WTC11 (cell line): ENCODE measurements at regions not wholly inside any gene's neighbourhood (a gene's known extent, or its start where the extent isn't known, plus 50 kb on each side); places are given as distances from the start of the nearest gene placed in this dataset.

ENCODE experiments used
- ATF2 ChIP-seq: sonication (generic); formaldehyde crosslinking; IDR thresholded peaks from 2 replicates; pipeline ENCODE4 v1.8.1; 2022; ENCODE audit warnings: low read depth, missing genetic modification reagents, borderline replicate concordance
- CREM ChIP-seq: sonication (generic); formaldehyde crosslinking; IDR thresholded peaks from 2 replicates; pipeline ENCODE4 v1.8.1; 2022; ENCODE audit warnings: mild to moderate bottlenecking, missing genetic modification reagents, moderate library complexity
- ESRRA ChIP-seq: sonication (generic); formaldehyde crosslinking; IDR thresholded peaks from 2 replicates; pipeline ENCODE4 v1.8.1; 2022; ENCODE audit warnings: mild to moderate bottlenecking, missing genetic modification reagents, borderline replicate concordance
- FOXP1 ChIP-seq: sonication (generic); formaldehyde crosslinking; IDR thresholded peaks from 2 replicates; pipeline ENCODE4 v1.8.0; 2022; ENCODE audit warnings: missing genetic modification reagents, mild to moderate bottlenecking, moderate library complexity, borderline replicate concordance
- JAZF1 ChIP-seq: fragments of 250-450 bp; sonication (Bioruptor Pico); IDR thresholded peaks from 2 replicates; pipeline ENCODE4 v1.9.0; 2021; ENCODE audit warnings: moderate library complexity, mild to moderate bottlenecking, inconsistent platforms
- SP1 ChIP-seq: sonication (generic); formaldehyde crosslinking; conservative IDR thresholded peaks from 2 replicates; pipeline ENCODE4 v1.8.1; 2022; ENCODE audit warnings: missing genetic modification reagents
- ZBTB21 ChIP-seq: sonication (generic); formaldehyde crosslinking; IDR thresholded peaks from 2 replicates; pipeline ENCODE4 v1.8.1; 2023; ENCODE audit warnings: mild to moderate bottlenecking, missing genetic modification reagents, borderline replicate concordance
- TF ChIP-seq, protein P1 (sequence below): fragments of 200-600 bp; IDR thresholded peaks from 2 replicates; pipeline ENCODE4 v1.8.0; 2022; ENCODE audit warnings: antibody characterized with exemption

GRCh38 chr2:11103984-11104793 is 51.1 kb upstream of the SLC66A3 start:
- TF ChIP-seq, protein P1, sequence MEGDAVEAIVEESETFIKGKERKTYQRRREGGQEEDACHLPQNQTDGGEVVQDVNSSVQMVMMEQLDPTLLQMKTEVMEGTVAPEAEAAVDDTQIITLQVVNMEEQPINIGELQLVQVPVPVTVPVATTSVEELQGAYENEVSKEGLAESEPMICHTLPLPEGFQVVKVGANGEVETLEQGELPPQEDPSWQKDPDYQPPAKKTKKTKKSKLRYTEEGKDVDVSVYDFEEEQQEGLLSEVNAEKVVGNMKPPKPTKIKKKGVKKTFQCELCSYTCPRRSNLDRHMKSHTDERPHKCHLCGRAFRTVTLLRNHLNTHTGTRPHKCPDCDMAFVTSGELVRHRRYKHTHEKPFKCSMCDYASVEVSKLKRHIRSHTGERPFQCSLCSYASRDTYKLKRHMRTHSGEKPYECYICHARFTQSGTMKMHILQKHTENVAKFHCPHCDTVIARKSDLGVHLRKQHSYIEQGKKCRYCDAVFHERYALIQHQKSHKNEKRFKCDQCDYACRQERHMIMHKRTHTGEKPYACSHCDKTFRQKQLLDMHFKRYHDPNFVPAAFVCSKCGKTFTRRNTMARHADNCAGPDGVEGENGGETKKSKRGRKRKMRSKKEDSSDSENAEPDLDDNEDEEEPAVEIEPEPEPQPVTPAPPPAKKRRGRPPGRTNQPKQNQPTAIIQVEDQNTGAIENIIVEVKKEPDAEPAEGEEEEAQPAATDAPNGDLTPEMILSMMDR: no peak
- TF ChIP-seq ATF2 (CRISPR knock-in tag) (no peak), FOXP1 (CRISPR knock-in tag) (no peak), SP1 (CRISPR knock-in tag) (no peak), ESRRA (no peak), ZBTB21 (no peak), CREM (CRISPR knock-in tag) (no peak), JAZF1 (CRISPR knock-in tag) (no peak)
